ENCODE measurements at regions not wholly inside any gene's neighbourhood (a gene's known extent, or its start where the extent isn't known, plus 50 kb on each side); places are given as distances from the start of the nearest gene placed in this dataset. TPM values are rescaled to one million over a fixed set of nuclear protein-coding genes. Genes with fewer than 3 reads are reported as not detected.

GRCh38 chr14:62632771-62633170 is 412.5 kb downstream of the KCNH5 start:
- Histone ChIP-seq H3K79me2 (ENCODE audit: control insufficient read depth, insufficient read depth, low read length) (no peaks in the 10 kb centered on the region), H3K36me3 (replicated peaks in 1 of 2; ENCODE audit: control extremely low read depth in 1 of 2, control insufficient read depth in 1 of 2, extremely low read depth in 1 of 2, insufficient read depth in 2 of 2, low read length in 1 of 2) (no peaks in the 10 kb centered on the region), H3K4me2 (replicated peaks; ENCODE audit: low read depth, low read length, poor library complexity, severe bottlenecking) (no peak overlapping the region), H4K20me1 (ENCODE audit: control insufficient read depth, insufficient read depth, low read length, poor library complexity, severe bottlenecking) (no peaks in the 10 kb centered on the region), H3K4me3 (ENCODE audit: control extremely low read depth in 1 of 5, extremely low read depth in 1 of 5, insufficient read depth in 1 of 5, low read depth in 2 of 5, low read length in 4 of 5) (no peak overlapping the region), H3K27me3 (replicated peaks in 1 of 4; ENCODE audit: control extremely low read depth in 1 of 4, control insufficient read depth in 3 of 4, insufficient read depth in 4 of 4, low read length in 3 of 4) (no peaks in the 10 kb centered on the region), H3K9me3 (ENCODE audit: control extremely low read depth in 1 of 3, control insufficient read depth in 2 of 3, insufficient read depth in 1 of 3, low read length in 2 of 3) (peaks cover 0 to 7% (median 0%) of the 10 kb centered on the region in 3 donors), H3K9ac (ENCODE audit: low read length) (no peak overlapping the region), H3K27ac (ENCODE audit: low read length in 2 of 2) (no peak overlapping the region), H2AFZ (ENCODE audit: insufficient read depth, low read depth, low read length, poor library complexity, severe bottlenecking) (no peak overlapping the region), H3K4me1 (ENCODE audit: control insufficient read depth in 2 of 2, insufficient read depth in 2 of 2, low read length in 2 of 2) (no peaks in the 10 kb centered on the region)
- no peak for ATAC-seq (ENCODE audit: low read depth)
- ChIA-PET CTCF (no interaction called here), POLR2A (no interaction called here)
- intact Hi-C loops (cut with micrococcal nuclease): no loop called here
- Mint-ChIP-seq H3K4me3 (no peak overlapping the region), H3K27me3 (no peaks in the 10 kb centered on the region), H3K9me3 (ENCODE audit: insufficient read depth) (peaks cover 4% of the 10 kb centered on the region), H3K27ac (no peak overlapping the region), H3K4me1 (no peaks in the 10 kb centered on the region)
- WGBS (ENCODE audit: insufficient coverage): 100% methylated on average over 2 of the region's 4 CpGs
- DNase-seq: no peak
- no peak for TF ChIP-seq CTCF (IDR thresholded peaks at IDR 0.05)
- no peak for TF ChIP-seq EZH2 (IDR thresholded peaks at IDR 0.05; ENCODE audit: borderline replicate concordance, insufficient read depth, low read depth, low read length, poor library complexity, severe bottlenecking)

DNA sequence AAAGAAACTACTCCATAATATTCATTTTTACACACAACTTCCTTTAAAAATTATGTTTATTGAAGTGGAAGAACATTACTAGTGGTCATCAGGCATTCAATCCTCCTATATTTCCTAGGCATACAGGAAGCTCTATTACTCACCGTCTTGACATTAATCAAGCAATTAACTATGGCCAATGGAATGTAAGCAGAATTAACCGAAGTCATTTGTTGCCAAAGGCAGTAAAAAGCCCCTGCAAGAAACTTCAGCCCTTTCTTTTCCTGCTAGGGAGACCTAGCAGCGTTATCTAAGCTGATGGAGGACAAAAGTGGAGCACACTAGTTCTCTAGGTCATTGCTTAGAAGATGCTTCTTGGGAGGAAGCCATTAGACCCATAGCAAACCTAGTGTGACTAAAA is 399.6 kb downstream of the KCNH5 start:
- WGBS (ENCODE audit: insufficient coverage): no CpG with 5 or more reads among the region's 3 CpGs

More for the DNA sequence above, 399.6 kb downstream of the KCNH5 start:
- ATAC-seq (ENCODE audit: low read depth) (no peak), DNase-seq (no peak)
- no peak overlapping the region for H3K27ac Mint-ChIP-seq
- H3K4me1 ChIP-seq (ENCODE audit: control insufficient read depth in 2 of 2, insufficient read depth in 2 of 2, low read length in 2 of 2): no peaks in the 10 kb centered on the region
- no peak overlapping the region for H3K4me3 ChIP-seq (ENCODE audit: control extremely low read depth in 1 of 5, extremely low read depth in 1 of 5, insufficient read depth in 1 of 5, low read depth in 2 of 5, low read length in 4 of 5)
- no peaks in the 10 kb centered on the region for H3K27me3 ChIP-seq (replicated peaks in 1 of 4; ENCODE audit: control extremely low read depth in 1 of 4, control insufficient read depth in 3 of 4, insufficient read depth in 4 of 4, low read length in 3 of 4)
- H3K4me2 ChIP-seq (replicated peaks; ENCODE audit: low read depth, low read length, poor library complexity, severe bottlenecking): no peak overlapping the region
- no peaks in the 10 kb centered on the region for H3K9me3 ChIP-seq (ENCODE audit: control extremely low read depth in 1 of 3, control insufficient read depth in 2 of 3, insufficient read depth in 1 of 3, low read length in 2 of 3)
- H3K27me3 Mint-ChIP-seq: no peaks in the 10 kb centered on the region
- H3K36me3 ChIP-seq (replicated peaks in 1 of 2; ENCODE audit: control extremely low read depth in 1 of 2, control insufficient read depth in 1 of 2, extremely low read depth in 1 of 2, insufficient read depth in 2 of 2, low read length in 1 of 2): no peaks in the 10 kb centered on the region
- no peaks in the 10 kb centered on the region for H3K79me2 ChIP-seq (ENCODE audit: control insufficient read depth, insufficient read depth, low read length)
- H3K9ac ChIP-seq (ENCODE audit: low read length): no peak overlapping the region
- peaks cover 2% of the 10 kb centered on the region for H3K9me3 Mint-ChIP-seq (ENCODE audit: insufficient read depth)
- CTCF ChIA-PET: no interaction called here
- intact Hi-C loops (cut with micrococcal nuclease): no loop called here
- no peak for TF ChIP-seq EZH2 (IDR thresholded peaks at IDR 0.05; ENCODE audit: borderline replicate concordance, insufficient read depth, low read depth, low read length, poor library complexity, severe bottlenecking)
- POLR2A ChIA-PET: no interaction called here
- no peaks in the 10 kb centered on the region for H3K4me1 Mint-ChIP-seq
- no peak overlapping the region for H2AFZ ChIP-seq (ENCODE audit: insufficient read depth, low read depth, low read length, poor library complexity, severe bottlenecking)
- H3K4me3 Mint-ChIP-seq: no peak overlapping the region
- H4K20me1 ChIP-seq (ENCODE audit: control insufficient read depth, insufficient read depth, low read length, poor library complexity, severe bottlenecking): no peaks in the 10 kb centered on the region
- H3K27ac ChIP-seq (ENCODE audit: low read length in 2 of 2): no peak overlapping the region

Small RNAs in the stretch of these regions (small RNA-seq; reads per million reads assigned to genes)
- not detected for gene AL389895.1 (ENCODE audit: insufficient read length, low read depth, low replicate concordance)
